ENCODE measurements at regions not wholly inside any gene's neighbourhood (a gene's known extent, or its start where the extent isn't known, plus 50 kb on each side); places are given as distances from the start of the nearest gene placed in this dataset.

GRCh38 chr5:91494447-91494996 is 111.4 kb upstream of the ARRDC3 start:
- DNase-seq: no peak
- Histone ChIP-seq H3K9me3 (no peaks in the 10 kb centered on the region), H3K4me1 (peaks cover 0 to 11% (median 0%) of the 10 kb centered on the region in 6 donors), H3K36me3 (no peaks in the 10 kb centered on the region), H3K27me3 (replicated peaks in 1 of 7) (no peaks in the 10 kb centered on the region), H3K4me3 (no peak overlapping the region), H3K27ac (no peak overlapping the region)
- WGBS, 5 donors: 46 to 59% (median 58%) methylated on average over 4 of the region's 4 CpGs
- no peak for TF ChIP-seq CTCF (IDR thresholded peaks at IDR 0.05 in 8 of 11, conservative IDR thresholded peaks at IDR 0.05 in 3 of 11)
- no peak for TF ChIP-seq POLR2AphosphoS5 (IDR thresholded peaks at IDR 0.05)
- TF ChIP-seq POLR2A (IDR thresholded peaks at IDR 0.05): no peak
- intact Hi-C loops (cut with DNase I; ENCODE audit: low total_unique reads): no loop called here

DNA sequence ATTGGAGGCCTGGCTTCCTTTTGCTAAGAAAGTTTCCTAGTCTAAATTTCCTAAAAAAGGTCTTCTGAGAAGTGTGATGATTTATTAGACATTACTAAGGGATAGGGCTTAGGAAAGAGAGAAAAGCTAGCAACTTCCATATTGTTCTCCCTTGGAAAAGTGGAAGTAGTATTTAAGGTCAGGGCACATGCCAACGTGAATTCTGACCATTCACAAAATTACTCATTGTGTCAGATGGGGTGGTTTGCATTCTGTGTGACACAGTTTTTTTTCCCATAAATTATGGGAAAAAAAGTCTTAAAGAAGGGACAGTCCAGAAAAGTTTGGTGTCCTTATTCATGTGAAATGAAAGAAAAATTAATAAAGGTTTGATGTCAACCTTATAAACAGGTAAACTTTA is 110.0 kb upstream of the ARRDC3 start:
- no peaks in the 10 kb centered on the region for H3K9me3 ChIP-seq
- H3K27me3 ChIP-seq (replicated peaks in 1 of 7): no peaks in the 10 kb centered on the region
- TF ChIP-seq POLR2AphosphoS5 (IDR thresholded peaks at IDR 0.05) (no peak), POLR2A (IDR thresholded peaks at IDR 0.05) (no peak), CTCF (IDR thresholded peaks at IDR 0.05 in 8 of 11, conservative IDR thresholded peaks at IDR 0.05 in 3 of 11) (no peak)
- no peak for DNase-seq
- no peak overlapping the region for H3K27ac ChIP-seq
- 29 to 52% (median 39%) methylated on average over 1 of the region's 1 CpG for WGBS, 5 donors
- peaks cover 0 to 11% (median 0%) of the 10 kb centered on the region in 6 donors for H3K4me1 ChIP-seq
- no peak overlapping the region for H3K4me3 ChIP-seq
- intact Hi-C loops (cut with DNase I; ENCODE audit: low total_unique reads): no loop called here
- no peaks in the 10 kb centered on the region for H3K36me3 ChIP-seq

- Histone ChIP-seq H3K27me3 (replicated peaks in 1 of 7) (no peaks in the 10 kb centered on the region), H3K27ac (no peak overlapping the region), H3K4me3 (no peak overlapping the region), H3K36me3 (no peaks in the 10 kb centered on the region), H3K4me1 (peaks cover 0 to 11% (median 0%) of the 10 kb centered on the region in 6 donors), H3K9me3 (no peaks in the 10 kb centered on the region)
- no peak for DNase-seq
- TF ChIP-seq CTCF (IDR thresholded peaks at IDR 0.05 in 8 of 11, conservative IDR thresholded peaks at IDR 0.05 in 3 of 11): no peak
- no peak for TF ChIP-seq POLR2AphosphoS5 (IDR thresholded peaks at IDR 0.05)
- no peak for TF ChIP-seq POLR2A (IDR thresholded peaks at IDR 0.05)
- WGBS, 5 donors: 73 to 88% (median 80%) methylated on average over 2 of the region's 2 CpGs
- intact Hi-C loops (cut with DNase I; ENCODE audit: low total_unique reads): no loop called here
These were observed 108.1 kb upstream of the ARRDC3 start for GRCh38 chr5:91491229-91491628.

DNA sequence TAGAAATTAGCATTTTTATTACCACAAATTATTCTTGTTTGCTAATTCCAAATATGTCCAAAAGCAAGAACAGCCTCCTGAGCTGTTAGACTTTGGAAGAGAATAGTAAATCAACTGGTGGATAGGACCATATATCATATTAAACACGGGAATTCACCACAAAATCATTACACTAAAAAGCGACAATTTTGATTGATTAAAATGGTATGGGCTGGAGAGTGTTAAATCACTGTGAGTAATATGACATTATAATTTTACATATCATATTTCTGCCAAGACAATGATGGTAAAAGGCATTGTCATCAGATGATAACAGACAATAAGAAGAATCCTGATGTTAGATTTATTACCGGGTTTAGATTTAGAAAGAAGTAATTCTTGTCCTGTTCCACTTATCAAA is 107.2 kb upstream of the ARRDC3 start:
- TF ChIP-seq POLR2AphosphoS5 (IDR thresholded peaks at IDR 0.05) (no peak), CTCF (IDR thresholded peaks at IDR 0.05 in 8 of 11, conservative IDR thresholded peaks at IDR 0.05 in 3 of 11) (no peak), POLR2A (IDR thresholded peaks at IDR 0.05) (no peak)
- Histone ChIP-seq H3K4me1 (peaks cover 0 to 11% (median 0%) of the 10 kb centered on the region in 6 donors), H3K27me3 (replicated peaks in 1 of 7) (no peaks in the 10 kb centered on the region), H3K36me3 (no peaks in the 10 kb centered on the region), H3K4me3 (no peak overlapping the region), H3K9me3 (no peaks in the 10 kb centered on the region), H3K27ac (no peak overlapping the region)
- intact Hi-C loops (cut with DNase I; ENCODE audit: low total_unique reads): no loop called here
- 75 to 91% (median 83%) methylated on average over 3 of the region's 3 CpGs for WGBS, 5 donors
- DNase-seq: no peak

All from spleen (tissue), 11 donors.